ENCODE measurements at regions not wholly inside any gene's neighbourhood (a gene's known extent, or its start where the extent isn't known, plus 50 kb on each side); places are given as distances from the start of the nearest gene placed in this dataset.

- TF ChIP-seq, protein P1, sequence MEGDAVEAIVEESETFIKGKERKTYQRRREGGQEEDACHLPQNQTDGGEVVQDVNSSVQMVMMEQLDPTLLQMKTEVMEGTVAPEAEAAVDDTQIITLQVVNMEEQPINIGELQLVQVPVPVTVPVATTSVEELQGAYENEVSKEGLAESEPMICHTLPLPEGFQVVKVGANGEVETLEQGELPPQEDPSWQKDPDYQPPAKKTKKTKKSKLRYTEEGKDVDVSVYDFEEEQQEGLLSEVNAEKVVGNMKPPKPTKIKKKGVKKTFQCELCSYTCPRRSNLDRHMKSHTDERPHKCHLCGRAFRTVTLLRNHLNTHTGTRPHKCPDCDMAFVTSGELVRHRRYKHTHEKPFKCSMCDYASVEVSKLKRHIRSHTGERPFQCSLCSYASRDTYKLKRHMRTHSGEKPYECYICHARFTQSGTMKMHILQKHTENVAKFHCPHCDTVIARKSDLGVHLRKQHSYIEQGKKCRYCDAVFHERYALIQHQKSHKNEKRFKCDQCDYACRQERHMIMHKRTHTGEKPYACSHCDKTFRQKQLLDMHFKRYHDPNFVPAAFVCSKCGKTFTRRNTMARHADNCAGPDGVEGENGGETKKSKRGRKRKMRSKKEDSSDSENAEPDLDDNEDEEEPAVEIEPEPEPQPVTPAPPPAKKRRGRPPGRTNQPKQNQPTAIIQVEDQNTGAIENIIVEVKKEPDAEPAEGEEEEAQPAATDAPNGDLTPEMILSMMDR (IDR thresholded peaks at IDR 0.05) = no peak
- TF ChIP-seq POLR2A (IDR thresholded peaks at IDR 0.05) (no peak), EP300 (IDR thresholded peaks at IDR 0.05) (no peak)
Observed at GRCh38 chr1:232518349-232518748, 111.6 kb downstream of the SIPA1L2 start.
